Astrocyte of the cerebellum (primary cell): ENCODE measurements at regions not wholly inside any gene's neighbourhood (a gene's known extent, or its start where the extent isn't known, plus 50 kb on each side); places are given as distances from the start of the nearest gene placed in this dataset.

Source experiments
- DNase-seq: peaks from one replicate; pipeline ENCODE4 v3.0.0-alpha.2; 2011; ENCODE audit warnings: low read depth
- H3K4me3 ChIP-seq: 2 replicates; pipeline ENCODE4 v1.5.1; 2011; ENCODE audit warnings: mild to moderate bottlenecking, low read depth, low read length, moderate library complexity
- CTCF ChIP-seq: IDR thresholded peaks from 2 replicates; pipeline ENCODE4 v1.5.1; 2012; ENCODE audit warnings: low read length, low read depth, moderate library complexity, mild to moderate bottlenecking; ENCODE audit errors: missing control alignments
- in situ Hi-C: cut with HindIII; loops from 2 replicates; pipeline ENCODE4 v1.10.0; 2017; ENCODE audit warnings: low sequenced_read_pairs

- H3K4me3 ChIP-seq = no peak overlapping the region
- in situ Hi-C loops = no loop called here
- no peak for DNase-seq
- no peak for TF ChIP-seq CTCF
Observed at GRCh38 chr5:14016549-14016948, 72.1 kb upstream of the DNAH5 start.

- in situ Hi-C loops = no loop called here
- H3K4me3 ChIP-seq = peak overlapping the region; percentile 63
- no peak for TF ChIP-seq CTCF
- peak; percentile 60 for DNase-seq
Observed at GRCh38 chr5:14011089-14012020, 66.9 kb upstream of the DNAH5 start.

GRCh38 chr5:14009575-14009974 is 65.1 kb upstream of the DNAH5 start:
- DNase-seq = no peak
- TF ChIP-seq CTCF = no peak
- in situ Hi-C loops = no loop called here
- no peak overlapping the region for H3K4me3 ChIP-seq

- no peak for DNase-seq
- in situ Hi-C loops = no loop called here
- no peak for TF ChIP-seq CTCF
- H3K4me3 ChIP-seq = no peak overlapping the region
Observed at GRCh38 chr5:14008819-14009311, 64.4 kb upstream of the DNAH5 start.

GRCh38 chr5:14006823-14007520 is 62.5 kb upstream of the DNAH5 start:
- in situ Hi-C loops = no loop called here
- no peak for DNase-seq
- no peak overlapping the region for H3K4me3 ChIP-seq
- no peak for TF ChIP-seq CTCF

GRCh38 chr5:14004598-14005394 is 60.3 kb upstream of the DNAH5 start:
- in situ Hi-C loops = no loop called here
- TF ChIP-seq CTCF = no peak
- DNase-seq = no peak
- no peak overlapping the region for H3K4me3 ChIP-seq
